GM23248 (cell line): ENCODE measurements at regions not wholly inside any gene's neighbourhood (a gene's known extent, or its start where the extent isn't known, plus 50 kb on each side); places are given as distances from the start of the nearest gene placed in this dataset.

Experiments
- DNase-seq: peaks from one replicate; pipeline ENCODE4 v3.0.0-alpha.2; 2015
- H2AFZ ChIP-seq: fragments of 200-600 bp; sonication (generic); 2 replicates; pipeline ENCODE4 v1.6.1; 2016; ENCODE audit warnings: antibody characterized with exemption
- H3F3A ChIP-seq: fragments of 200-600 bp; sonication (generic); 2 replicates; pipeline ENCODE4 v1.6.1; 2016; ENCODE audit warnings: mild to moderate bottlenecking, antibody characterized with exemption, mixed run types; ENCODE audit not compliant: insufficient read depth
- H3K27ac ChIP-seq: fragments of 200-600 bp; sonication (generic); 2 replicates; pipeline ENCODE4 v1.5.1; 2016; ENCODE audit warnings: mild to moderate bottlenecking
- H3K27me3 ChIP-seq: fragments of 200-600 bp; sonication (generic); replicated peaks from 2 replicates; pipeline ENCODE4 v1.6.1; 2016; ENCODE audit warnings: mild to moderate bottlenecking; ENCODE audit not compliant: insufficient read depth
- H3K36me3 ChIP-seq: fragments of 200-600 bp; sonication (generic); 2 replicates; pipeline ENCODE4 v1.6.1; 2016; ENCODE audit warnings: low read depth, mild to moderate bottlenecking
- H3K4me1 ChIP-seq: fragments of 200-600 bp; sonication (generic); 2 replicates; pipeline ENCODE4 v1.6.1; 2016; ENCODE audit warnings: mild to moderate bottlenecking; ENCODE audit not compliant: insufficient read depth
- H3K4me2 ChIP-seq: fragments of 200-600 bp; sonication (generic); one replicate; pipeline ENCODE4 v1.6.1; 2016; ENCODE audit warnings: mild to moderate bottlenecking; ENCODE audit not compliant: unreplicated experiment
- H3K4me3 ChIP-seq: fragments of 200-600 bp; sonication (generic); 2 replicates; pipeline ENCODE4 v1.5.1; 2016; ENCODE audit warnings: mild to moderate bottlenecking
- H3K79me2 ChIP-seq: fragments of 200-600 bp; sonication (generic); 2 replicates; pipeline ENCODE4 v1.6.1; 2016; ENCODE audit warnings: mild to moderate bottlenecking; ENCODE audit not compliant: insufficient read depth
- H3K9ac ChIP-seq: fragments of 200-600 bp; sonication (generic); 2 replicates; pipeline ENCODE4 v1.6.1; 2016; ENCODE audit warnings: mild to moderate bottlenecking
- H3K9me2 ChIP-seq: fragments of 200-600 bp; sonication (generic); 2 replicates; pipeline ENCODE4 v1.6.1; 2016; ENCODE audit warnings: mixed run types, mild to moderate bottlenecking, moderate library complexity; ENCODE audit not compliant: insufficient read depth
- H3K9me3 ChIP-seq: fragments of 200-600 bp; sonication (generic); one replicate; pipeline ENCODE4 v1.6.1; 2017; ENCODE audit warnings: low read depth
- H4K20me1 ChIP-seq: fragments of 200-600 bp; sonication (generic); 2 replicates; pipeline ENCODE4 v1.6.0; 2016; ENCODE audit not compliant: insufficient read depth
- EZH2 ChIP-seq: fragments of 200-600 bp; sonication (generic); IDR thresholded peaks from 2 replicates; pipeline ENCODE4 v1.6.1; 2018; ENCODE audit warnings: antibody characterized with exemption, mild to moderate bottlenecking; ENCODE audit not compliant: insufficient read depth, poor library complexity, severe bottlenecking
- EZH2phosphoT487 ChIP-seq: fragments of 200-600 bp; sonication (generic); IDR thresholded peaks from 2 replicates; pipeline ENCODE4 v1.6.1; 2018; ENCODE audit warnings: antibody characterized with exemption, moderate library complexity, mild to moderate bottlenecking, low read depth; ENCODE audit not compliant: insufficient read depth
- WGBS, 2 experiments: methylation state at CpG; one replicate each; pipeline ENCODE4 v1.1.6; 2015 to 2017; ENCODE audit warnings: low lambda C conversion rate in 2 of 2, low coverage in 1 of 2; ENCODE audit errors: missing lambda C conversion rate in 2 of 2; 5-methylcytosine and 5-hydroxymethylcytosine counted together
- in situ Hi-C: fragments of 300-500 bp; cut with MboI; formaldehyde crosslinking; loops from 2 replicates; pipeline ENCODE4 v1.15.0; 2020

DNA sequence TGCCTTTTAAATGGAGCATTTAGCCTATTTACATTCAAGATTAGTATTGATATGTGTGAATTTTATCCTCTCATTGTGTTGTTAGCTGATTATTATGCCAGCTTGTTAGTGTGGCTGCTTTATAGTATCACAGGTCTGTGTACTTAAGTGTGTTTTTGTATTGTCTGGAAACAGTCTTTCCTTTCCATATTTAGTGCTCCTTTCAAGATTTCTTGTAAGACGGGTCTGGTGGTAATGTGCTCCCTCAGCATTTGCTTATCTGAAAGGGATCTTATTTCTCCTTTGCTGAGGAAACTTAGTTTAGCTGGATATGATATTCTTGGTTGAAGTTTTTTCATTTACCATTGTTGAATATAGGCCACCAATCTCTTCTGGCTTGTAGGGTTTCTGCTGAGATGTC is 549.0 kb downstream of the EPHA3 start:
- no peaks in the 10 kb centered on the region for H3F3A ChIP-seq
- 21 to 26% methylated on average over 1 of the region's 1 CpG for WGBS, 2 experiments

DNA sequence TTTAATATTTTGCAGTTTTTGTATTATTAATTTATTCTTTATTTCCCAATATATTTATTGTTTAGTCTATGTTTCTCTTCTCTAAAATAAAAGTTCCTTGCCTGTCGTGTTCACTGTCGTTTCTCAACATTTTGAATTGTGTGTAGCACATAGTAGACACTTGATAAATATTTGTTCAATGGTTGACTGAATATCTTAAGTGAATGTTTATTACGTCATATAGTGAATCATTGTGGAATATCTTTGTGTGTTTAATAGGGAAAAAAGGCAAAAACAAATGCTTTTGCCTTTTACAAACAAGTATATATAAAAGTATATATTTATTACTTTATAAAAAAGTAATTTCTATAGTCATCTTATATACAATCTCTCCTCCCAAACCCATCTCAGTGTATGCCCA is 572.3 kb downstream of the EPHA3 start:
- 10% methylated on average over 3 of the region's 3 CpGs for WGBS, 2 experiments
- in situ Hi-C loops, result no loop called here
- Histone ChIP-seq H2AFZ (no peak overlapping the region), H3K79me2 (no peaks in the 10 kb centered on the region), H4K20me1 (no peaks in the 10 kb centered on the region), H3K4me2 (no peak overlapping the region), H3K9ac (no peak overlapping the region), H3K4me1 (no peaks in the 10 kb centered on the region), H3K9me3 (no peaks in the 10 kb centered on the region), H3K4me3 (no peak overlapping the region), H3K27ac (no peak overlapping the region), H3K36me3 (no peaks in the 10 kb centered on the region), H3K9me2 (no peaks in the 10 kb centered on the region), H3K27me3 (no peaks in the 10 kb centered on the region), H3F3A (no peaks in the 10 kb centered on the region)
- DNase-seq, result no peak
- no peak for TF ChIP-seq EZH2
- no peak for TF ChIP-seq EZH2phosphoT487

More for the DNA sequence above, 549.0 kb downstream of the EPHA3 start:
- Histone ChIP-seq H3K4me2 (no peak overlapping the region), H3K27ac (no peak overlapping the region), H4K20me1 (no peaks in the 10 kb centered on the region), H3K4me1 (no peaks in the 10 kb centered on the region), H3K9ac (no peak overlapping the region), H3K79me2 (no peaks in the 10 kb centered on the region), H2AFZ (no peak overlapping the region), H3K9me3 (no peaks in the 10 kb centered on the region), H3K9me2 (no peaks in the 10 kb centered on the region), H3K4me3 (no peak overlapping the region), H3K36me3 (no peaks in the 10 kb centered on the region), H3K27me3 (no peaks in the 10 kb centered on the region)
- no peak for TF ChIP-seq EZH2
- no peak for DNase-seq
- in situ Hi-C loops, result no loop called here

DNA sequence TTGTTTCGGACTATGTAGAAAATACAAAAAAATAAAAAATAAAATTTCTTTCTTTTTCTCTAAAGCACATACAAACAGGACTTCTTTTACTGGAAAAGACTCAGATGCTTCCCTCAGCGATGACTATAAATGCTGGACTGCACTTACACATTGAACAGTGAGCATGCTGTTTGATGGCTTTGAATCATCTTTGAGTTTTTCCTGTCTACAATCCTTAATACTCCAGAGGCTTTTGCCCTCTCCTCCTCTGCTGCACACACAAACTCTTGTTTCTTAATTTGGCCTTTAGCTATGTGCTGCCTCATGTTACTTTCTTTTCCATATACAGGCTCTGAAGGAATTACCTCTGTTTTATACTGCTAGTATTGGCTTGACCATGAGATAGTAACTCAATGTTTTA is 575.1 kb downstream of the EPHA3 start:
- no peaks in the 10 kb centered on the region for H3K4me1 ChIP-seq
- in situ Hi-C loops, result no loop called here
- no peaks in the 10 kb centered on the region for H3K9me2 ChIP-seq
- no peaks in the 10 kb centered on the region for H3K9me3 ChIP-seq
- no peaks in the 10 kb centered on the region for H3K36me3 ChIP-seq
- H3K4me3 ChIP-seq, result no peak overlapping the region
- no peaks in the 10 kb centered on the region for H3K79me2 ChIP-seq
- H3K4me2 ChIP-seq, result no peak overlapping the region
- TF ChIP-seq EZH2phosphoT487 (no peak), EZH2 (no peak)
- no peak overlapping the region for H3K9ac ChIP-seq
- no peak overlapping the region for H3K27ac ChIP-seq
- DNase-seq, result no peak
- 11 to 19% methylated on average over 2 of the region's 2 CpGs for WGBS, 2 experiments
- no peaks in the 10 kb centered on the region for H3K27me3 ChIP-seq
- no peaks in the 10 kb centered on the region for H3F3A ChIP-seq
- no peak overlapping the region for H2AFZ ChIP-seq
- H4K20me1 ChIP-seq, result no peaks in the 10 kb centered on the region

- 32 to 50% methylated on average over 1 of the region's 1 CpG for WGBS, 2 experiments
- TF ChIP-seq EZH2, result no peak
- no peak for TF ChIP-seq EZH2phosphoT487
These were observed 578.3 kb downstream of the EPHA3 start for GRCh38 chr3:89685731-89686130.

GRCh38 chr3:89690646-89691045 is 583.2 kb downstream of the EPHA3 start:
- peak; percentile 12 for DNase-seq
- Histone ChIP-seq H3K27me3 (no peaks in the 10 kb centered on the region), H4K20me1 (no peaks in the 10 kb centered on the region), H2AFZ (no peak overlapping the region), H3K4me1 (no peaks in the 10 kb centered on the region), H3K36me3 (no peaks in the 10 kb centered on the region), H3K9ac (no peak overlapping the region), H3K9me3 (no peaks in the 10 kb centered on the region), H3K4me3 (no peak overlapping the region), H3K79me2 (no peaks in the 10 kb centered on the region), H3F3A (no peaks in the 10 kb centered on the region), H3K9me2 (no peaks in the 10 kb centered on the region), H3K27ac (no peak overlapping the region), H3K4me2 (no peak overlapping the region)
- in situ Hi-C loops, result no loop called here
- 2 to 3% methylated on average over 2 of the region's 2 CpGs for WGBS, 2 experiments
- TF ChIP-seq EZH2phosphoT487 (no peak), EZH2 (no peak)

More at GRCh38 chr3:89685731-89686130, 578.3 kb downstream of the EPHA3 start:
- DNase-seq, result no peak
- no peaks in the 10 kb centered on the region for H3K4me1 ChIP-seq
- H2AFZ ChIP-seq, result no peak overlapping the region
- H3K27ac ChIP-seq, result no peak overlapping the region
- H3K9me3 ChIP-seq, result no peaks in the 10 kb centered on the region
- no peaks in the 10 kb centered on the region for H3K27me3 ChIP-seq
- no peaks in the 10 kb centered on the region for H3K36me3 ChIP-seq
- no peaks in the 10 kb centered on the region for H3K9me2 ChIP-seq
- H3K9ac ChIP-seq, result no peak overlapping the region
- H3K4me3 ChIP-seq, result no peak overlapping the region
- in situ Hi-C loops, result no loop called here
- H3K4me2 ChIP-seq, result no peak overlapping the region
- no peaks in the 10 kb centered on the region for H3K79me2 ChIP-seq
- no peaks in the 10 kb centered on the region for H3F3A ChIP-seq
- H4K20me1 ChIP-seq, result no peaks in the 10 kb centered on the region
